ENCODE measurements at regions not wholly inside any gene's neighbourhood (a gene's known extent, or its start where the extent isn't known, plus 50 kb on each side); places are given as distances from the start of the nearest gene placed in this dataset.

DNA sequence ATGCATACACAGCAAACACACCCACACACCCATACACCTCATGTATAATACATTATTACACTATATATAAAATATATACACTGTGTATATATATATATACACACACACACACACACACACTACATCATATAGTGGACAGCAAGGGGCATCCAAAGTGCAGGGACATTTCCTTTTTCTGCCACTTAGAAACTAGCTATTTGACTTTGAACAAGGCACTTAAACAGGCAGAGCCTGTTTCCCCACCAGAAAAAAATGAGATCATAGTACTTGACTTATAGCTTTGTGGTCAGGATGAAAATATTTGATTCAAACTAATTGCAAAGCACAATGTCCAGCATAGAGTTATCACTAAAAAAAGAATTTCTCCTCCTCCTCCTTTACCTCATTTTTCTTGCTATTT is 254.3 kb upstream of the NPVF start:
- H3K9me3 ChIP-seq: no peaks in the 10 kb centered on the region
- intact Hi-C loops (cut with DNase I): no loop called here
- H3K36me3 ChIP-seq: no peaks in the 10 kb centered on the region
- no peak overlapping the region for H3K27ac ChIP-seq
- H3K4me1 ChIP-seq: no peaks in the 10 kb centered on the region
- no peak overlapping the region for H3K4me3 ChIP-seq
- no peak for TF ChIP-seq POLR2A (IDR thresholded peaks at IDR 0.05)
- TF ChIP-seq, protein P1, sequence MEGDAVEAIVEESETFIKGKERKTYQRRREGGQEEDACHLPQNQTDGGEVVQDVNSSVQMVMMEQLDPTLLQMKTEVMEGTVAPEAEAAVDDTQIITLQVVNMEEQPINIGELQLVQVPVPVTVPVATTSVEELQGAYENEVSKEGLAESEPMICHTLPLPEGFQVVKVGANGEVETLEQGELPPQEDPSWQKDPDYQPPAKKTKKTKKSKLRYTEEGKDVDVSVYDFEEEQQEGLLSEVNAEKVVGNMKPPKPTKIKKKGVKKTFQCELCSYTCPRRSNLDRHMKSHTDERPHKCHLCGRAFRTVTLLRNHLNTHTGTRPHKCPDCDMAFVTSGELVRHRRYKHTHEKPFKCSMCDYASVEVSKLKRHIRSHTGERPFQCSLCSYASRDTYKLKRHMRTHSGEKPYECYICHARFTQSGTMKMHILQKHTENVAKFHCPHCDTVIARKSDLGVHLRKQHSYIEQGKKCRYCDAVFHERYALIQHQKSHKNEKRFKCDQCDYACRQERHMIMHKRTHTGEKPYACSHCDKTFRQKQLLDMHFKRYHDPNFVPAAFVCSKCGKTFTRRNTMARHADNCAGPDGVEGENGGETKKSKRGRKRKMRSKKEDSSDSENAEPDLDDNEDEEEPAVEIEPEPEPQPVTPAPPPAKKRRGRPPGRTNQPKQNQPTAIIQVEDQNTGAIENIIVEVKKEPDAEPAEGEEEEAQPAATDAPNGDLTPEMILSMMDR (IDR thresholded peaks at IDR 0.05): no peak
- H3K27me3 ChIP-seq: no peaks in the 10 kb centered on the region
- no peak for ATAC-seq
- DNase-seq: no peak

DNA sequence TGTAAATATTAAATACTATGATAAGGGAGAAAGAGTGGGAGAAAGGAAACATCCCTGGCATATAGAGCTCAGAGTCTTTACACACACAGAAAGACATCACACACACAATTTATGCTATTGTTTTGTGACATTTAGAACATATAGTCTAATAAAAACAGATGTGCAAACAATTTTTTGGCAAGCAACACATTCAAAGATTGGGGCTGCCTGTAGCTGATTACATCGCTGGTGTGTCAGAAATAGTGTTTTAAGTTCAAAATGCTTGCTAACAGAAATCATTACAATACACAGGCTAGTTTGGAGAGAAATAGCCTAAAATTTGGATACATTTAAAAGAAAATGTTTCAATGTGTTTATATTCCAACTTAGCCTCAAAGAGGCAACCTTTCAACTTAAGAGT is 256.7 kb upstream of the NPVF start:
- Histone ChIP-seq H3K36me3 (no peaks in the 10 kb centered on the region), H3K4me3 (no peak overlapping the region), H3K27me3 (no peaks in the 10 kb centered on the region), H3K27ac (no peak overlapping the region), H3K9me3 (no peaks in the 10 kb centered on the region), H3K4me1 (no peaks in the 10 kb centered on the region)
- ATAC-seq (no peak), DNase-seq (no peak)
- TF ChIP-seq, protein P1 (IDR thresholded peaks at IDR 0.05): no peak
- TF ChIP-seq POLR2A (IDR thresholded peaks at IDR 0.05): no peak
- WGBS (ENCODE audit: insufficient coverage, low coverage, low lambda C conversion rate, missing lambda C conversion rate): 69% methylated on average over 1 of the region's 1 CpG
- intact Hi-C loops (cut with DNase I): no loop called here

DNA sequence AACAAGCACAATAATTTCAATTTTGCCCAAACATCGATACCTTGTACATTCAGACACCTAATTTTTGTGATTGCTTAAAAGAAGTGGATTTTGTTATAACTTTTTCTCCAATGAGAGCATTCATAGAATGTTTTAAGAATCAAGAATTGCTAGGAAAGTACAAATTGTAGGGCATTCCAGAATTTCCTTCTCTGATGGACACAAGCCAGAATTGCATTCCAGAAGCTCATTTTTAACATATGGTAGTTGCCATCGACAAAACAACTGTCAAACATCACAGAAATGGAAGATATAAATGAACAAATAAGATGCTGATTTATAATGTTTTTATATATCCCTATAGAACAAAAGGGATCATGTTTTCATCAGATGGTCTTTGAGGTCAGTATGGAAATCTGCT is 258.4 kb upstream of the NPVF start:
- no peak for DNase-seq
- Histone ChIP-seq H3K36me3 (no peaks in the 10 kb centered on the region), H3K27ac (no peak overlapping the region), H3K4me3 (no peak overlapping the region), H3K4me1 (no peaks in the 10 kb centered on the region), H3K27me3 (no peaks in the 10 kb centered on the region), H3K9me3 (no peaks in the 10 kb centered on the region)
- no peak for ATAC-seq
- TF ChIP-seq, protein P1 (IDR thresholded peaks at IDR 0.05): no peak
- TF ChIP-seq POLR2A (IDR thresholded peaks at IDR 0.05): no peak
- intact Hi-C loops (cut with DNase I): no loop called here
- 72% methylated on average over 2 of the region's 2 CpGs for WGBS (ENCODE audit: insufficient coverage, low coverage, low lambda C conversion rate, missing lambda C conversion rate)

DNA sequence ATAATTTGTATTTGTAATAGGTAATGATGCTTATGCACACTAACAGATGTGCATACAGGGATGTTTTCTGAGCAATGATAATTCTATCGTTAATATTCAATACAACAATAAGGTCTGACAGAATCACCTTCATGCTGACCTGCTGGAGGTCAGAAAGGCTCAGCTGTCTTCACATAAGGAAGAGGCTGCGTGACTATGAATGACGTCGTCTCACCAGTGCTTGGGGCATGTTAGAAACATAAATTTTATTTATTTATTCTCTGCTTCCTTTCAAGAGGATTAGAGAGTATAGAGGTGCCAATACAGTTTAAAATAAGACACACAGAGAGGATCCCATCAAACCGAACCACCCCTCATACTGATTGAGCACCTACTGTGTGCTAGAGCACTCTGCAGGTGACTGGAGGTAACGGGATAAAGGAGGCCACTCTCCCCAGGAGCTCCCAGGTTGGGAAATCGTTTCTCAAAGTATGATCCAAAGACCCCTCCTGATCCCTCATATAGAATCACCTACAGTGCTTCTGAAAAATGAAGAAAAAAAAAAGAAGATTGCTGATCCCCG is 265.6 kb upstream of the NPVF start:
- H3K27ac ChIP-seq: no peak overlapping the region
- H3K4me1 ChIP-seq: no peaks in the 10 kb centered on the region
- H3K36me3 ChIP-seq: no peaks in the 10 kb centered on the region
- no peaks in the 10 kb centered on the region for H3K9me3 ChIP-seq
- no peaks in the 10 kb centered on the region for H3K27me3 ChIP-seq
- WGBS (ENCODE audit: insufficient coverage, low coverage, low lambda C conversion rate, missing lambda C conversion rate): 70% methylated on average over 8 of the region's 8 CpGs
- no peak for TF ChIP-seq POLR2A (IDR thresholded peaks at IDR 0.05)
- TF ChIP-seq, protein P1 (IDR thresholded peaks at IDR 0.05): no peak
- ATAC-seq (no peak), DNase-seq (no peak)
- no peak overlapping the region for H3K4me3 ChIP-seq
- intact Hi-C loops (cut with DNase I): no loop called here

DNA sequence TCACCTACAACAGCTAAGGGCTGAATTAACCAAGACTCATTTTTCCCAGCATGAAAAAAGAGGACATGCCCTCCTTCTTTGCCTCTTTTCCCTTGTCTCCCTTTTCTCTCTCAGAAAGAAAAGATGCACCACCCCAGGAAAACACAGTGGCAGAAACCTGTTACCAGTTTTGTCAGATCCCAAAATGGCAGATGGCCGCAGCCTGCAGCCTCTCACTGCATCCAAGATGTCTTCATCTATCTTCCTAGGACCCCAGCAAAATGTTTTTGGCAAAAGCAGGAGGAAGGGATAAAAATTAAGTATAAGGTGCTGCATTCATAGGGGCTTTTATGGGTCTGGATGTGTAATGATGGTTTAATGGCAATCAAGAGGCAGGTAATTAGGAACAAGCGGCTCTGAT is 266.6 kb upstream of the NPVF start:
- DNase-seq (no peak), ATAC-seq (no peak)
- H3K4me1 ChIP-seq: no peaks in the 10 kb centered on the region
- WGBS (ENCODE audit: insufficient coverage, low coverage, low lambda C conversion rate, missing lambda C conversion rate): 83% methylated on average over 2 of the region's 2 CpGs
- H3K9me3 ChIP-seq: no peaks in the 10 kb centered on the region
- no peaks in the 10 kb centered on the region for H3K27me3 ChIP-seq
- H3K4me3 ChIP-seq: no peak overlapping the region
- H3K27ac ChIP-seq: no peak overlapping the region
- TF ChIP-seq, protein P1 (IDR thresholded peaks at IDR 0.05): no peak
- no peak for TF ChIP-seq POLR2A (IDR thresholded peaks at IDR 0.05)
- intact Hi-C loops (cut with DNase I): no loop called here
- H3K36me3 ChIP-seq: no peaks in the 10 kb centered on the region
